SJCRH30 (cell line): ENCODE measurements at regions not wholly inside any gene's neighbourhood (a gene's known extent, or its start where the extent isn't known, plus 50 kb on each side); places are given as distances from the start of the nearest gene placed in this dataset.

Experiments used
- DNase-seq, 2 experiments: peaks; one replicate each; pipeline ENCODE4 v3.0.0-alpha.2; 2015 to 2020
- H3K27ac ChIP-seq: fragments of 250-450 bp; sonication (Bioruptor Pico); 2 replicates; pipeline ENCODE4 v1.5.1; 2020; ENCODE audit warnings: mild to moderate bottlenecking, moderate library complexity
- H3K27me3 ChIP-seq: fragments of 250-450 bp; sonication (Bioruptor Pico); 2 replicates; pipeline ENCODE4 v1.5.1; 2020; ENCODE audit warnings: mild to moderate bottlenecking, moderate library complexity
- H3K36me3 ChIP-seq: fragments of 250-450 bp; sonication (Bioruptor Pico); 2 replicates; pipeline ENCODE4 v1.5.1; 2020; ENCODE audit warnings: mild to moderate bottlenecking, moderate library complexity
- H3K4me1 ChIP-seq: fragments of 250-450 bp; sonication (Bioruptor Pico); 2 replicates; pipeline ENCODE4 v1.5.1; 2020; ENCODE audit warnings: mild to moderate bottlenecking, moderate library complexity
- H3K4me3 ChIP-seq: fragments of 250-450 bp; sonication (Bioruptor Pico); 2 replicates; pipeline ENCODE4 v1.5.1; 2020; ENCODE audit warnings: mild to moderate bottlenecking, moderate library complexity
- H3K9me3 ChIP-seq: fragments of 250-450 bp; sonication (Bioruptor Pico); replicated peaks from 2 replicates; pipeline ENCODE4 v1.5.1; 2020; ENCODE audit warnings: mild to moderate bottlenecking, moderate library complexity

- no peak overlapping the region for H3K27ac ChIP-seq
- peaks cover 25% of the 10 kb centered on the region for H3K4me1 ChIP-seq
- no peaks in the 10 kb centered on the region for H3K27me3 ChIP-seq
- H3K36me3 ChIP-seq = peaks cover 2% of the 10 kb centered on the region; the same call in 1 of the 2 replicates
- no peak overlapping the region for H3K4me3 ChIP-seq
- DNase-seq = no peak
- H3K9me3 ChIP-seq = no peaks in the 10 kb centered on the region
Observed at GRCh38 chr1:201666102-201666501, 127.2 kb downstream of the NAV1 start.

GRCh38 chr1:201666645-201667044 is 127.7 kb downstream of the NAV1 start:
- Histone ChIP-seq H3K9me3 (no peaks in the 10 kb centered on the region), H3K27me3 (no peaks in the 10 kb centered on the region), H3K4me3 (no peak overlapping the region), H3K27ac (no peak overlapping the region), H3K4me1 (peaks cover 25% of the 10 kb centered on the region), H3K36me3 (peaks cover 2% of the 10 kb centered on the region; the same call in 1 of the 2 replicates)
- no peak for DNase-seq

GRCh38 chr1:201667479-201667878 is 128.6 kb downstream of the NAV1 start:
- peaks cover 2% of the 10 kb centered on the region; the same call in 1 of the 2 replicates for H3K36me3 ChIP-seq
- no peak overlapping the region for H3K4me3 ChIP-seq
- no peak overlapping the region for H3K27ac ChIP-seq
- no peaks in the 10 kb centered on the region for H3K9me3 ChIP-seq
- H3K27me3 ChIP-seq = no peaks in the 10 kb centered on the region
- H3K4me1 ChIP-seq = peaks cover 27% of the 10 kb centered on the region
- DNase-seq = peak in 1 of 2 experiments; percentile 47

GRCh38 chr1:201670517-201670916 is 131.6 kb downstream of the NAV1 start:
- H3K9me3 ChIP-seq = no peaks in the 10 kb centered on the region

GRCh38 chr1:201672685-201673084 is 133.8 kb downstream of the NAV1 start:
- H3K27me3 ChIP-seq = no peaks in the 10 kb centered on the region
- no peak for DNase-seq
- H3K27ac ChIP-seq = no peak overlapping the region
- H3K4me3 ChIP-seq = no peak overlapping the region
- H3K36me3 ChIP-seq = 0 out of 2 replicates have a peak, but pooled peaks cover 2% of the 10 kb centered on the region
- no peaks in the 10 kb centered on the region for H3K9me3 ChIP-seq
- H3K4me1 ChIP-seq = peaks cover 43% of the 10 kb centered on the region

More at GRCh38 chr1:201670517-201670916, 131.6 kb downstream of the NAV1 start:
- no peak for DNase-seq
- Histone ChIP-seq H3K4me3 (no peak overlapping the region), H3K27me3 (no peaks in the 10 kb centered on the region), H3K36me3 (0 out of 2 replicates have a peak, but pooled peaks cover 2% of the 10 kb centered on the region), H3K4me1 (peaks cover 46% of the 10 kb centered on the region), H3K27ac (no peak overlapping the region)

- no peak overlapping the region for H3K27ac ChIP-seq
- peak in 1 of 2 experiments; percentile 60 for DNase-seq
- peaks cover 6% of the 10 kb centered on the region; the same call in 1 of the 2 replicates for H3K36me3 ChIP-seq
- H3K4me3 ChIP-seq = no peak overlapping the region
- H3K4me1 ChIP-seq = peaks cover 39% of the 10 kb centered on the region
- no peaks in the 10 kb centered on the region for H3K9me3 ChIP-seq
- H3K27me3 ChIP-seq = no peaks in the 10 kb centered on the region
Observed at GRCh38 chr1:201673093-201673492, 134.2 kb downstream of the NAV1 start.

DNA sequence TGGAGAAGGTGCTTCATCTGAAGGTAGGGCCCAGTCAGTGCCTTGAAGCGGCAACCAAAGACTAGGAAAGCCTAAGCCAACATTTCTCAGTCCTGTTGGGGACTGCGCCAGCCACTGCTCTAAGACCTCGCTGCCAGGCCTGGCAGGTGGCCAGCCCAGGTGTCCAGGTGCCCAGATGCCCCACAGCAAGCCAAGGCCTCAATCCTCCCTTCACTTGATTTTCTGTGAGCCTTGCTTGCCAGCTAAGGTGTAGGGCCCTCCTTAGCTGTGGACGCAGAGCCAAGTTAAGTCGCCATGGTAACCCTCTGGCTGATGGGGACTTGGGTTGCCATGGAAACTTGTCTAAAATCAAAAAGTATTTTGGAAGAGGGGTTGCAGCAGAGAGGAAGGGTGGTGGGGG is 135.0 kb downstream of the NAV1 start:
- Histone ChIP-seq H3K36me3 (peaks cover 12% of the 10 kb centered on the region; the same call in 1 of the 2 replicates), H3K27ac (no peak overlapping the region), H3K4me1 (peaks cover 31% of the 10 kb centered on the region), H3K27me3 (no peaks in the 10 kb centered on the region), H3K4me3 (no peak overlapping the region), H3K9me3 (no peaks in the 10 kb centered on the region)
- no peak for DNase-seq

GRCh38 chr1:201675143-201675542 is 136.2 kb downstream of the NAV1 start:
- DNase-seq = no peak
- H3K27ac ChIP-seq = no peak overlapping the region
- no peaks in the 10 kb centered on the region for H3K27me3 ChIP-seq
- peaks cover 20% of the 10 kb centered on the region for H3K36me3 ChIP-seq
- no peaks in the 10 kb centered on the region; the same call in 1 of the 2 replicates for H3K9me3 ChIP-seq
- H3K4me1 ChIP-seq = peaks cover 30% of the 10 kb centered on the region
- H3K4me3 ChIP-seq = no peak overlapping the region

GRCh38 chr1:201676197-201676596 is 137.3 kb downstream of the NAV1 start:
- Histone ChIP-seq H3K36me3 (peaks cover 20% of the 10 kb centered on the region), H3K4me3 (no peak overlapping the region), H3K4me1 (peaks cover 30% of the 10 kb centered on the region), H3K9me3 (no peaks in the 10 kb centered on the region; the same call in 1 of the 2 replicates), H3K27me3 (no peaks in the 10 kb centered on the region), H3K27ac (no peak overlapping the region; the same call in 1 of the 2 replicates)
- DNase-seq = peak; percentile 66 to 84

- Histone ChIP-seq H3K36me3 (peaks cover 20% of the 10 kb centered on the region), H3K27ac (no peak overlapping the region; the same call in 1 of the 2 replicates), H3K4me1 (peaks cover 30% of the 10 kb centered on the region), H3K9me3 (no peaks in the 10 kb centered on the region; the same call in 1 of the 2 replicates), H3K27me3 (no peaks in the 10 kb centered on the region), H3K4me3 (no peak overlapping the region)
- no peak for DNase-seq
Observed at GRCh38 chr1:201676641-201677040, 137.7 kb downstream of the NAV1 start.

DNA sequence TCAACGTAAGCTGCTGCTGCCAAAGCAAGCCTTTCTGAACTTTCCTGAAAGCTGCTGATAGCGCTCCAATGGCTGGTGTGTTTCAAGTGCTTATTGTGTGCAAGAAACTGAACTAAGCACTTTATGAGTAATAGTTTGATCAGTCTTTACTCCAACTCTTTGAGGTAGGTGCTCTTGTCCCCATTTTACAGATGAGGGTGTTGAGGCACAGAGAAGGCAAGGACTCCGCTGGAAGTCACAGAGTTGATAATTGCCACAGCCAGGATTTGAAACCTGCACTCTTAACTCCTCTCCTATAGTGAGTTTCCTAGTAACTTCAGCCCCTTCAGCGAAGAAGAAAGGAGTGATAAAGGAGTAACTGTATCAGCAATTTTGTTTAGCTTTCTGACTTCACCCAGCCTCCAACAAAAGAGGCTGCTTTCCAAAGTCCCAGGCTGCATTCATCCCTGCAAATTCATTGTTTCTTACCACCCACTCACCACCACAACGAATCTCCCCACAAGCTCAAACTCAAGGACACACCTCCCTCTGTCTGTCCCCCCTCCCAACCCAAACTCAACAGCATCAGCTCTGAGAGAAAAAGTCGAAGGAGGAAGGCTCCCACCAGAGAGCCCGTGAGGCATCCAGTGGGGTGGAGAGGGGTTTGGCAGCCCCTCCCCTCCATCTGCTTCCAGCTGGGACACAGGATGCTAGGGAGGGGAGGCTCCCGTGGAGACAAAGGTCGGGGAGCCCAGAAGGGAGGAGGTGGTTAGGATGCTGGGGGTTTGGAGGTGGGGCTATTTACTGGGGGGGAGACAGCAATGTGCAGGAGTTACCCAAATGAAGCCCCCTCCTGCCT is 139.6 kb downstream of the NAV1 start:
- Histone ChIP-seq H3K4me1 (peaks cover 28% of the 10 kb centered on the region), H3K27ac (no peak overlapping the region), H3K4me3 (no peak overlapping the region), H3K27me3 (no peaks in the 10 kb centered on the region), H3K36me3 (peaks cover 23% of the 10 kb centered on the region), H3K9me3 (no peaks in the 10 kb centered on the region; the same call in 1 of the 2 replicates)
- DNase-seq = no peak

- peaks cover 24% of the 10 kb centered on the region for H3K4me1 ChIP-seq
- no peaks in the 10 kb centered on the region; the same call in 1 of the 2 replicates for H3K9me3 ChIP-seq
- peaks cover 23% of the 10 kb centered on the region for H3K36me3 ChIP-seq
- DNase-seq = no peak
- H3K4me3 ChIP-seq = no peak overlapping the region
- no peaks in the 10 kb centered on the region for H3K27me3 ChIP-seq
- no peak overlapping the region for H3K27ac ChIP-seq
Observed at GRCh38 chr1:201681375-201681774, 142.4 kb downstream of the NAV1 start.

GRCh38 chr1:201682964-201683363 is 144.0 kb downstream of the NAV1 start:
- Histone ChIP-seq H3K36me3 (peaks cover 19% of the 10 kb centered on the region), H3K27me3 (no peaks in the 10 kb centered on the region), H3K9me3 (no peaks in the 10 kb centered on the region; the same call in 1 of the 2 replicates), H3K4me3 (no peak overlapping the region), H3K4me1 (peaks cover 38% of the 10 kb centered on the region), H3K27ac (no peak overlapping the region)
- DNase-seq = no peak

- no peaks in the 10 kb centered on the region for H3K27me3 ChIP-seq
- H3K4me3 ChIP-seq = no peak overlapping the region
- peaks cover 14% of the 10 kb centered on the region for H3K36me3 ChIP-seq
- no peak for DNase-seq
- no peaks in the 10 kb centered on the region; the same call in 1 of the 2 replicates for H3K9me3 ChIP-seq
- H3K4me1 ChIP-seq = peaks cover 38% of the 10 kb centered on the region
- no peak overlapping the region for H3K27ac ChIP-seq
Observed at GRCh38 chr1:201683397-201683796, 144.5 kb downstream of the NAV1 start.

DNA sequence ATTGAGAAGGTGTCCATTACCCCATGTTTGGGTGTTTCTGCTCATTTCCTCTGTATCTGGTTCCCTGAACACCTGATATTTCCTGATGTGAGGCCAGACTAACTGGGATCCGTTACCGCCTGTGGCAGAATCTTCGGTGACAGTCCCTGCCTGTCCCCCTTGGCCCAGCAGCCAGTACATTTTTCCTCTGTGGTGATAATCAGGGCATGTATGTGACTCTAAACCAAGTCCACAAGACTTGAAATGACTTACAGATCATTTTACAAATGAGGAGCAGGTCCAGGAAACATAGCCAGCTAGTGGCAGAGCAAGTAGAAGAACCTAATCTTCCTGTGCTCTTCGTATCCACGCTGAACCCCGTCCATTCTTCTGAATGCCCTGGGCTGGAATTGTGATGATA is 143.5 kb upstream of the IPO9 start:
- Histone ChIP-seq H3K36me3 (peaks cover 3% of the 10 kb centered on the region; the same call in 1 of the 2 replicates), H3K27ac (no peak overlapping the region), H3K4me3 (no peak overlapping the region), H3K9me3 (no peaks in the 10 kb centered on the region), H3K27me3 (no peaks in the 10 kb centered on the region), H3K4me1 (peaks cover 36% of the 10 kb centered on the region)
- DNase-seq = no peak
